LoVo (cell line): ENCODE measurements at regions not wholly inside any gene's neighbourhood (a gene's known extent, or its start where the extent isn't known, plus 50 kb on each side); places are given as distances from the start of the nearest gene placed in this dataset.

Experiments used
- DNase-seq: peaks from one replicate; pipeline ENCODE4 v3.0.0-alpha.2; 2016; ENCODE audit warnings: low spot score

DNA sequence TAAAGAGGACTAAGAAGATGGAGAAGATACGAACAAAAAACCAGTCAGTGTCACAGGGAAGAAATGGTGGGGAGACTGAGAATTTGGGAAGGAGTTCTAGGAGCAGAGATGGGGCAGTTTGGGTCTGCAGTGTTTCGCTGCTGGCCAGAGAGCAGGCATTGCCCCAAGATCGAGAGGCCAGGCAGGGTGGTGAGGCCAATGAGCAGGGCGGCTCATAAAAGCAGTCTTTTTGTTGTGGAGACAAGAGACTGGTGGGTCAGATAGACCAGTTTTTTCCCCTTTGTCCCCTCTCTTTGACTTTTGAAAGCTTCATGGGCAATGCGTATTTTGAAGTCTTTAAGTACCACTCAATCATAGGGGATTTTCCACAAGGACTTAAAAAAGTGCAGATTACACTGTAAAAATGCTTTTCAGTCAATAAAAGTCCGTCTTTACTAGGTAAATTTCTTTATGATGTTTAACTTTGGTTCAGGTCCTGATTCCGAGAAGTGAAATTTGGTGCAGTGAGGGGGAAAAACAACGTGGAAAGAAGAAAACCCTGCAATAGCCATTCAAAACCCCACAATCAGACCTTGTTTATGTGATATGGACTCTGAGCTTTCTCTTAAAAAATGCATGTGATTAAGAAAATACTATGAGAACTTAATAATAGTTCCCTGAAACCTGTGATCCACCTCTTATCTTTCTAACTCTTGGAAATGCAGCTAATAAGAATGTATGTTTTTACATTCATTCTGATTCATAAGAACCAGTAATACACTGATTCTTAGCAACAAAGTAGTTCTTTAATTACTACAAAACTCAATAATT, 338.9 kb downstream of the KLF5 start:
- no peak for DNase-seq

DNA sequence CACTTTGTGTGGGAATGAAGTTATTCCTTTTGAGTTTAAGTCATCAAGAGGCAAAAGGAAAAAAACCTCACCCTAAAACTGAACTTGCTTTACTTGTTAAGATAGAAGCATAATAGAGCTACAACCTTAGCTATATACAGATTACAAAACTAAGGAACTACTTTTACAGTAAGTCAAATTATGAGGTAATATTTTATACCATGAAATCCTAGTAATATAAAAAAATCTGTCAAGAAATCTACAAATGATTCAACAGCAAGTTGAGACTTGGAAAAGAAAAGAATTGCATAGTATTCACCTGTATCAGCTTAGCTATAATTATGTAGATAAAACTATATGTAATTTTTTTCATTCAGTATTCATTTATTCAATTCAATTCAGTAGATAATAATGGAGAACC, 335.3 kb downstream of the KLF5 start:
- no peak for DNase-seq

DNA sequence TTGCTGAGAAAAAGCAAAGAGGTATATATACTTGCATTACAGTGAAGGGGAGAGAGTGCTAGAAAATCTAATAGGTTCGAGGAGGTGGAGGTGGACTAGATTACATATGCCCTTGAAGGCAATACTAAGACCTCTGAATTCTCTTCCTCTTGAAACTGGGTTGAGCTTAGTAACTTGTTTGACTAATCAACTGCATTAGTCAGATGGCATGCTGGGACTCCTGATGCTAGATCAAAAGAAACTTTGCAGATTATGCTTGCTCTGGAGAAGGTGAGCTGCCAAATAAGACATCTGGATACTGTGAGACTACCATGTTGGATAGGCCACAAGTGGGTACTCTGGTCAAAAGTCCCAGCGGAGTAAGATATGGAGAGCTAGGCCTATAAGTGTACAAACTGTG, 331.3 kb downstream of the KLF5 start:
- no peak for DNase-seq

DNA sequence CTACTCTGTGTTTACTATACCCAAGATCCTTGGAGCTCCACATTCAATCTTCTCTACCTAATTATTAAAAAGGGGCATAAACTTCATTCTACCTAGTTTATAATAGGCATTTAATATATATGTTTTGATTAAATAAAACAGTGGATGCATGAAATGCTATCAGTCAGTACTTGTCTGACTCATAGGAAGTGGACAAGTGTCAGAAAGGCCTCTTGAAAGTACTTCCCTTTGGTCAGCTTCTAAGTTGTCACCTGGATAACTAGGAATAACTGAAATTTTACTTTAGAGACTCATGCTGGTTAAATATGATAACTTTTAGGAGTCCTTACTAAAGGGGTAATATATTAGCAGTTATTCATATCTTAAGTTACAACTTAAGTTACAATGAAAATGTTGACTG, 329.8 kb downstream of the KLF5 start:
- no peak for DNase-seq

DNA sequence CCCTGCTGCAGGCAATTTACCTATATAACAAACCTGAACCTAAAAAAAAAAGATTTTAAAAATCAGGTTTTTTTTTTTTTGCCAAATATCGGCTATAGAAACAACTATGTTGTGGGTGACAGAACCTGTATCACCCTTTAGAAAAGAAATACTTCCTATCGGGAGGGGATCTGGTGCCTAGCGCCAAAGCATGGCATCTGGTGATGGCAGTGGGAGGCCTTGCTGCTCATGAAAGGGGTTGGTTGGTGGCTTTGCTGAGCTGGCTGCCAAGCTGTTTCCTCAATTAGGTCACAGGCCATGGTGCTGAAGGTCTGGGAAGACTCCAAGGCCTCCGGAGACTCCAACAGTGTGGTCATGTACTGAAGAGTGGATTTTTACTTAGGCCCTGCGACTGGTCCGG, 328.5 kb downstream of the KLF5 start:
- no peak for DNase-seq

DNA sequence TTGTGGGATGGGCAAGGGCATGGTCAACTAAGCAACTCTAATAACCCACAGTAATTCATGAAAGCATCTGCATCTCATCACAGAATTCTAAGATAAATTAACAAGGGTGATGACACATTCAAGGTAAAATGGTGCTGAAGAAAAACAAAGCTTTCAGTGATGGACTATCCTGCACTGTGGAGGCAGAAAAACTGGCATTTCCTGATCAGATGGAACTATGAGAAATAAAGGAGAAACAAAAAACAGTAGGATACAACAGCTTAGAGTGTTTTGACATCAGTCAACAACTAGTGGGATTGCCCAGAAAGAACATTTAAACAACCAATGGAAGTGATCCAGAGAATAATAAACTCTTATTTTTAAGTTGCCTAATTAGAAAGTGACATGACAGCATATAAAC, 327.0 kb downstream of the KLF5 start:
- no peak for DNase-seq

DNA sequence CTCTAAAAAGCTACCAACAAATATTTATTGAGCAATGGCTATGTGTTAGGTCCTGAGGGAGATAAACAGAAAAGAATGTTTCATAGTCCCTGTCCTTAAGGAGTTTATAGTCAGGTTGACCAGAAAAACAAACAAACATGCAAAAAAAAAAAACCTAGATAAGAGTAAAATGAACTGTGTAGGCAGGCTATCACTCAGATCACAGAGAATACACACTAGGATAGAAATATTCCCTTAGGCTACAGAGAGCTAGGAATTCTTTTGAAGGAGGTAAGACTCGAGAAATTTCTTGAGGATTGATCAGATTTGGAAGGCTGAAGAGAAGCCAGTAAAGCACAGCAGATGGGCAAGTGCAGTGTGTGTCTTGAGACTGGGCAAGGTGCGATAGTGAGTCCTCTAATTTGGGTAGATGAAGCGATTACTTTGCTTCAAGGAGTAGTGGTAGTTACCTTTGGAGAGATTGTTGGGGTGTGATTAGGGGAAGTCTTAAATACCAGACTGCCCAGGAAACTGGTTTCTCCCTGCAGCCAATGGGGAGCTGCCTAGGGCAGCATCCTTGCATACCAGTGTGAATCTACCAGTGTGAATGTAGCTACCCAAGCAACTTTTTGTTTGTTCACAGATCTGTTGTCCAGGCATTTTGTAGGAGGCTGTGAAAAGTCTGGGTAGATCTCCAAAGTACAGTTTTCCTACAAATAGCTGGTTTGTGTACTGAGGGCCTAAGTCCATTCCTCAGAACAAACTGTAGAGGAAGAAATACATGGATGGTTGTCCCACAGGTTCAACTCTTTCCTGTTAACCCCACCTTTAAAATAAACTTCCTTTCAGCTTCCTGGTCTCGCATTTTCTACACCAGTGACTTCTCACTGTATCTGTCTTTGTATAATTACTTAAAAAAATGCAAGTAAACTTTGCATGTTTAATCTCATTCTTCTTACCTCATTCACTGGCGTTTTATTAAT, 314.1 kb downstream of the KLF5 start:
- no peak for DNase-seq

DNA sequence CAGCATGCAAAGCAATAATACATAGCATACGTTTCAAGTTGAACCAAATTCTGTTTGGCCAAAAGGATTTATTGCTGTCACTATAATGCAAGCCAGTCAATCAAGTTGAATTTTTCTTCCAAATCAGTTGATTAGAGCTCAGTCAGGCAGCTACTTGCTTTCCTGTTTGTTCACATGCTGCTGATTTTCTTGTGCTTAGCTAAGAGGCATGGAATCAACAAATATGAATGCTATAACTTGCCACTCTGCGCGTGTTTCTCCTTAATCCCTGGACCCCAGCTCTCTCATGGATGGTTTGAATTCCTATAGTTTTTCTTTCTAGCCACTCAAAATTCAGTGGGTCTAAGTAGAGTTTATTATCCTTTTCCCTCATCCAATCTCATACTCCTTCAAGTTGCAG, 311.3 kb downstream of the KLF5 start:
- DNase-seq: no peak

DNA sequence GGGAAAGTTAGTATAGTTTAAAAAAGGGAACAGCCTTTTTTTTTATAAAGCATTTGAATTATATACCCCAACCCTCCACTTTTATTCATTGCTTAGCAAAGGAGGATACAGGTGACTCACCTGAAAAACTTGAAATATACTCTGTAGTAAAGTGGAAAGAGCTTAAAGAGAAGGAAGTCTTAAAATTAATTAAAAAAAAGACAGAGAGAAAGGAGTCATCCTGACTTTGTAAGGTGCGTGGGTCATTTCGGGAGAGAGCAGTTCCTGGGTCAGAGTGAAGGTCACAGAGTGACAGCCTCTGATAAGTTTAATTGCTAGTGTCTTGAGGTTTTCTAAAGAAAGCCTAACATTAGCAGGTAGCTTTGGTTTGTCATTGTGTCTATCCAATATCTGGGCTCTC, 310.3 kb downstream of the KLF5 start:
- peak; percentile 60 for DNase-seq

DNA sequence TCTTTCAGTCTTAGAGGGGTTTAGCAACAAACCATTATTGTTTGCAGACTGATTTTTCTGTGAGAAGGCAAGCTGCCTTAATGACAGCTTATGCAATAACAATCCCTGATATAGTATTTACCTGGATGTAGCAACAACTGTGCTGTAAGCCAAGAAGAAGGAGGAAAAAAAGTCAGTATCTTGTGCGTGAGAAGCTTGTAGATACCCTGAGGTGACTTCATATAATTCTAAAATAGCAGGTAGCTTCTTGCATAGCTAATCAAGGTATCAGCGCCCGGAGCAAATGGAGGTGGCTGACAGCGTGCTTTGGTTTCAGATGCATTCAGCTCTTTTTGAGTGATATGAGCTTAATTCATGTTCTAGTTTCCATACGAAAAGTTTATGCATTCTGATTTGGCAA, 309.8 kb downstream of the KLF5 start:
- DNase-seq: peak; percentile 78

DNA sequence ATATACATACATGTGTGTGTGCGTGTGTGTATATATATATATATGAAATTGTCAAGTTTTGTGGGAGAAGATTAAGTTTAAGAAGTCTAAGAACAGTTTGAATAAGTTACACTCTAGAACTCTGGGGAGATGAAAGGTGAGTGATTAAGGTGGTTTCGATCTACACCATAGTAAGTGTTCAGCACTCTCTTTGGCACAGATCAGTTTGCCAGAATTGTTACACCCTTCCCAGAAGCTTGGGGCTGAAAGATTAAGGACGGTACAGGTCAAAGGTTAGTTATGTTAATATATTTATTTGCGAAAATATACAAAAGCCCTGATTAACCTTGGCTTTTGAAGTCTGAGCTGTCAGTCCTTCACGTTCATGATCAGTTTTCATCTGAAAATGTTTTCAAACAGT, 309.1 kb downstream of the KLF5 start:
- DNase-seq: peak; percentile 41

DNA sequence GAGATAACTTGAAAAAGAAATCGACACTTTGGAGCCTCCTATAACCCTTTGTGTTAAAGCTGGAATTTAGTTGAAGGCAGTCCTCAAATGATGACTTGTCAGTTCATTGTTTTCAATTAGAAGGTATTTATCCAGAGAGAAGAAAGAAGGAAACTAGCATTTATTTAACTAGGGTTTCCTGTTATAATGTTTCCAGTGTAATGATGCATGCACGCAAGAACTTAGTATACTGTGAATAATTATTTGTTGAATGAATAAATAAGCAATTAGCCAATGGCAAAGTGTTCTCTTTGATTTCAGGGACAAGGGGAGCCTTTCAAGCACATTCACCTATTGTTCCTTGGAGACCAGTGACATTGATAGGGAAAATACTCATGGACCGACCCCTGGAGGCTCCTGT, 307.4 kb downstream of the KLF5 start:
- peak; percentile 20 for DNase-seq

DNA sequence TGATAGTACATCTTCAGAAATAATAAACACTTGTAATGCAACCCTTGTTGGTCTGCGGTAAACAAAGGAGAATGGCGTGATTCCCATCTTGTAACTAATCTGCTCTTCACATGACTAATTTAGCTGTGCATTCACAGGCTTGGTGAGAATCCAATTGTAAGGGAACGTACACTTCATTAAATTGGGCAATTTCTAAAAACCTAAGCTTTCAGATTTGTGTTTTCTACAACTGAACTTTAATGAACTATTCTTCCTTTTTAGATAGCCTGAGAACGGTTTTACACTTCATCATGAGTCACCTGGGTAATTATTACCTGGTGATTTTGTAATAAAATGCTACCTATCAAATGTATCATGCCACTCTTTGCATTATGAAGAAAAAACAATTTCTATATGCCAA, 306.9 kb downstream of the KLF5 start:
- peak; percentile 66 for DNase-seq

DNA sequence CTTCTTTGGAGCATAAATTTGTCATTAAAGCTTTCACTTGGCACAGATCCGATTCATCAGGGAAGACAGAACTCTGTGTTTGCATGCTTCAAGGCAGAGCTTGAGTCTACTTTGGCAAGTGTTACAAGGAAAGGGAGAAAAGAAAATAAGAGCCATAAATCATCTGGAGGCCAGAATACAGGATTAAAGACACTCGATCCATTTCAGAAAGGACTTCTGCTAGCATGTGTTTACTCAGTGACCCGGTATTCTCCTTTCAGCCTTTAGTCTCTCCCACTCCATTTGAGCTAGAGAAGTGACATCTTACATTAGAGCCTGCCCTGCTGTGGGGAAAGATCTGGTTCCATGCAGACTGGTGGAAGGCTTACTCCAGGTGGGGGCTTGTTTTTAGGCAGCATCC, 306.4 kb downstream of the KLF5 start:
- peak; percentile 74 for DNase-seq

DNA sequence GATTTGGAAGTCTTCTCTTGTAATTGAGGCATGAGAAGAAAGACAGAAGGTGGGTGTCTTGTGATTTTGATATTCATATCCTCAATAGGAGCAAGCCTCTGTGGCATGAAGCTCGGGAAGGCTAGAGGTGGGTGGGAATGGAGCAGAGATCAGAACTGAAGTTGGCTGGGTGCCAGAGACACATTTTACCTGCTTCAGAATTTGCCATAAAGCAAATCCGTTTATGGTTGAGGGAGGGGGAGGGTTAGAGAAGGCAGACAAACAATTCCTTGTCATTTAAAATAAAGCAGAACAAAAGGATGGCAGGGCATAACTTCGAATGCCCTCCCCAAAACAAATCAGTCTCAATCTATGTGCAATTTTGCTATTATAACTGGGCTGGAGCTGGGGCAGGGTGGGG, 305.9 kb downstream of the KLF5 start:
- peak; percentile 38 for DNase-seq

DNA sequence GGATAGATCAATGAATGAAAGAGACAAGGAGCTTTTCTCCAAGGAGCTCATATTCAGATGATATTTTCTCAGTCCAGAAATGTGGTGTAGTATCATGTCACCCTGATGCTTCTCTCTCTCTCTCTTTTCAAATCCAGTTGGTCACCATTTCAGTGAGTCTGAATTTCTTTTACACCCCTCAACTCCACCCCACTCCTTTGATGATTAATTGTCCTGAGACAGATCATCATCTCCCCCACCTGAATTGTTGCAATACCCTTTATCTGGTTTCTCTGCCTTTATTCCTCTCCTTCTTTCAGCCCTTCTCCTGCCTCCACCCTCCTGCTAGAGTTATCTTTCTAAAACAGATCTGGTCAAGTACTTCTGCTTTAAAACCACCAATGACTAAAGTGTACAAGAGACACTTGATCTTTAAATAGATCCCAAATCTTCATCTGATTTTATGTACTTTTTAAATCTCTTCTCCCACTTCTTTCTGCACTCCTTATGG, 299.8 kb downstream of the KLF5 start:
- DNase-seq: no peak

DNA sequence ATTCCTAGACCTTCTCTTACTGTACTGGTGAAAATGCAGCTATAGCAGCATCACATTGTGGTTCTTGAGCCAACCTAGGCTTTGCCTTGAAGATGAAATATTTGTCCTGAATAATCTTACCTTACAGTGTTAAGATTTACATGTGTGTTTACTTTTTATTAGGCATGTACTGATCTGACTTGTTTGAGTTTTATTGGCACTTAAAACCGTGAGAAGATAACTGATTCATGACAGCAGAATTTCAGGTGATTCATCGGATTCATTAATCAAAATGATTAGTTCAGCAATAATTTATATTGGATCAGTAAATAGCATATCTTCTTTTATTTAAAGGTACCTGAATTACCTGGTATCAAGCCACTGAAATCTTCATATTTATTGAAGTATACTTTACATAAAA, 296.3 kb downstream of the KLF5 start:
- no peak for DNase-seq

DNA sequence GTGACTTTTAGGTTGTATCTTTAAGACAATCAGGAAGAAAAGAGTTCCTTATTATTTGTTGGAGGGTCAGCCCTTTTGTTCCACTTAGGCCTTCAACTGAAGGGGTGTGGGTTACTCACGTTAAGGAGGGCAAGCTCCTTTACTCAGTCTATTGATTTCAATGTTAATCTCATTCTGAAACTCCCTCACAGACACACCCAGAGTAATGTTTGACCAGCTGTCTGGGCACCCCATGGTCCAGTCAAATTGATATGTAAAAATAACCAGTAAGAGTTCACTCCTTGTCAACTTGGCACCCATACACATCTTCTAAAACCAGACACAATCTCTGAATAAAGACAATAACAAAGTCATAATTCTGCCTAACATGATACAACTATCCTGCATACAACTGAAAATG, 292.9 kb downstream of the KLF5 start:
- no peak for DNase-seq

DNA sequence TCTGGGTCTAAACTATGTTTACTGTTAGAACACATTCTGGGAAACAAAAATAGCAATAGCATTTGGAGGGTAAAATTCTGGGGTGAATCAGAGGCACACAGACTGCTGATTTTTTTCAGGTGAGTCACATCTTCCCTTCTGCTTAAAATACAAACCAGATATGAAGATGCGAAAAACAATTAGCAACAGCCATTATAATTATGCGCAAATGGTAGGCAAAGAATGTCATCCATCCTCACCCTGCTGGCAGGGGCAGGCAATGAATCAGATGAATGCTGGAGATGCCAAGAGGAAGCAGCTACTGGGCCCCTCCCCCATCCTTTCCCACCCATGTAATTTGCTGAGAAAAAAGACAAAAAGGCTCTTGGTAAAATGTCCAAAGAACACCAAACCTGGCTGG, 282.9 kb downstream of the KLF5 start:
- no peak for DNase-seq

DNA sequence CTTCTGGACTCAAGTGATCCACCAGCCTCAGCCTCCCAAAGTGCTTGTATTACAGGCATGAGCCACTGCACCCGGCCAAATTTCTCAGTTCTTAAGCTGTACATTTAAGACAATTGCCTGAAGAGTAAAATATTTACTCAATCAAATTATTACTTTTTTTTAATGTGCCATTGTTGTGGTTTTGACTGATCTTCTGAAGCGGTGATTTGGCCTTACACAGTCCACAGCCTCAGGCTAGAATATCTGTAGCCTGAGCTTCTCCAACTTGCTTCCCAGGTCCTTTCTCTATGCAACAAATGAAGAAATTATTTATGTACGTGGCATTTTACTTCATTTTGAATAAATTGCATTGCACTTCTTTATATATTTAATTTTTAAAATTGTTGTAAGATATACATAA, 281.3 kb downstream of the KLF5 start:
- no peak for DNase-seq

DNA sequence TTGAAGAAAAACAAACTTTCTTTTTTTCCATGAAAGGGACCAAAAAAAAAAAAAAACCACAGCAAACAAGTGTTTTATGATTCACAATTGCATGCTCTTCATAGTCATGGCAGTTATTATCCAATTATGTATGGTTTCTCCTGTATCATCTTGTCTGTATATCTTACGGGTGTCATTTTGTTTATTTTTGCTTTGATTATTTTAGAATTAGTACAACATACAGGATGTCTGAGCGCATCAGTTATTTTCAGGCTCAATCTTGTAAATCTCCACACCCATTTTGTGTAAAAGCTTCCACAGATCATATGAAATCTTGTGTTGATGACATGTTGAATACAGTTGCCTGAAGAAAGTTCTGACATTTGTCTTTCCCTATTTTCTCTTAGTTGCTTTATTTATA, 280.3 kb downstream of the KLF5 start:
- no peak for DNase-seq

DNA sequence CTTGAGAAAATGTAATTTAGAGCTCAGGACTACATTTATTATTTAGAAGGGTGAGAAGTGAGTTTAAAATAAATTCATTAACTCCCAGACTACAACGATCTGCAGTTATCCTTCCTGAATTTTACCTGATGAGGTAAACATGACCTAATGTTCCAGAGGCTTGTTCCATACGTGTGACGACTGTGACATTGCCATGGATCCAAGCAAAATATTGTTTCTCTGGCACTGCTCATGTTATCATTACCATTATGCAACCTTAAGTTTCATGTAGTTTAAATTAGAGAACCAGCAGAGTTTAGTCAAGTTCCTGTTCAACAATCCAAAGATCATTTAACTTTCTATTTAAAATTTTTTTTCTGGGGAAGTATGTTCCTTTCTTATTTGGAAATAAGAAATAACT, 279.6 kb downstream of the KLF5 start:
- DNase-seq: no peak

DNA sequence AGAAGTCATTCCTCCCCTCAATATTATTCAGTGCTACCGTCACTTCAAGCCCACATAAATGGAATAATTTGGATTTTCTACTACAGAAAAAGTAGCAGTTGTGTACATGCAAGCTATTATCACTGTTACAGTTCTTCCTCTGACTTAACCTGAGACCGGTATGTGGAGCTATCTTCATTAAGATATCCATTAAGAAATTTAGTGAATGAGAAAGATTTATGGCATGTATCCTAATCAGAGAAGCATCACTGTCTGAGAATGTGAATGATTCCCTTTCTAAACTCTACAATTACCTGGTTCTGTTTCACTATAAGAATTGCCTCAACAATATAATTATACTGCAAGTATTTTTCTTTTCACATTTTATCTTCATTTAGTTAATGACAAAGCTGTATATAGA, 278.7 kb downstream of the KLF5 start:
- no peak for DNase-seq
